ENCODE measurements at regions not wholly inside any gene's neighbourhood (a gene's known extent, or its start where the extent isn't known, plus 50 kb on each side); places are given as distances from the start of the nearest gene placed in this dataset.

GRCh38 chr6:40753048-40753447 lies 165.9 kb upstream of the LRFN2 start:
- no peak for TF ChIP-seq GATA2 (IDR thresholded peaks at IDR 0.05; ENCODE audit: low read depth, low read length)
- TF ChIP-seq GATA3 (IDR thresholded peaks at IDR 0.05; ENCODE audit: low read depth, low read length) = no peak

Data from SH-SY5Y (cell line).